ENCODE measurements at regions not wholly inside any gene's neighbourhood (a gene's known extent, or its start where the extent isn't known, plus 50 kb on each side); places are given as distances from the start of the nearest gene placed in this dataset.
"Not testable (repeated sequence)": the region's sequence is repeated elsewhere in the genome, so short reads cannot be mapped to it uniquely, and the experiment has no call there.

DNA sequence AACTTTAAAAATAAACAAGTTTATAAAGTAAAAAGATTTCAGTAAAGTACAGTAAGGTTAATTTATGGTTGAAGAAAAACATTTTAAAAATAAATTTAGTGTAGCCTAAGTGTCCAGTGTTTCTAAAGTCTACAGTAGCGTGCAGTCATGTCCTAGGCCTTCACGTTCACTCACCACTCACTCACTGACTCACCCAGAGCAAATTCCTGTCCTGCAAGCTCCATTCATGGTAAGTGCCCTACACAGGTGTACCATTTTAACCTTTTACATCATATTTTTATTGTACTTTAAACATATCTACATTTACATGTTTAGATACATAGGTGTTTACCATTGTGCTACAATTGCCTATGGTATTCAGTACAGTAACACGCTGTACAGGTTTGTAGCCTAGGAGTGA is 81.4 kb downstream of the PRL start:
- not testable (repeated sequence) for TF ChIP-seq POLR2AphosphoS5 (IDR thresholded peaks at IDR 0.05; ENCODE audit: borderline replicate concordance, low read depth, low read length); EZH2 (IDR thresholded peaks at IDR 0.05); FOXP2 (optimal IDR thresholded peaks at IDR 0.05; ENCODE audit: control extremely low read depth, extremely low read length, insufficient read depth)
